ENCODE measurements at regions not wholly inside any gene's neighbourhood (a gene's known extent, or its start where the extent isn't known, plus 50 kb on each side); places are given as distances from the start of the nearest gene placed in this dataset.
"Not testable (repeated sequence)": the region's sequence is repeated elsewhere in the genome, so short reads cannot be mapped to it uniquely, and the experiment has no call there.

GRCh38 chr1:218931324-218931723 is 242.4 kb upstream of the LYPLAL1 start:
- no peak overlapping the region for H3K27ac ChIP-seq
- no peak for TF ChIP-seq CTCF (conservative IDR thresholded peaks at IDR 0.05; ENCODE audit: low read depth)
- no peak for DNase-seq (ENCODE audit: low spot score)
- POLR2A ChIA-PET (ENCODE audit: low non-redundant PET) = no interaction called here
- CTCF ChIA-PET = interaction anchor here (0.6 kb wide), 1 partner anchor 13 kb away, joined by 3 read pairs; no protein-coding TSS in a partner anchor

GRCh38 chr1:218933513-218933912 is 240.2 kb upstream of the LYPLAL1 start:
- ChIA-PET CTCF (no interaction called here), POLR2A (ENCODE audit: low non-redundant PET) (no interaction called here)
- no peak for TF ChIP-seq CTCF (conservative IDR thresholded peaks at IDR 0.05; ENCODE audit: low read depth)
- no peak for DNase-seq (ENCODE audit: low spot score)
- no peak overlapping the region for H3K27ac ChIP-seq

- CTCF ChIA-PET = interaction anchor here (0.7 kb wide), 1 partner anchor 210 kb away, joined by 6 read pairs; no protein-coding TSS in a partner anchor
- POLR2A ChIA-PET (ENCODE audit: low non-redundant PET); H3K27ac ChIP-seq; DNase-seq (ENCODE audit: low spot score): not testable (repeated sequence)
Observed at GRCh38 chr1:218935408-218935807, 238.3 kb upstream of the LYPLAL1 start.

GRCh38 chr1:218938259-218938658 is 235.4 kb upstream of the LYPLAL1 start:
- no peak overlapping the region for H3K27ac ChIP-seq
- CTCF ChIA-PET = interaction anchor here (0.7 kb wide), 1 partner anchor 151 kb away, joined by 3 read pairs; no protein-coding TSS in a partner anchor
- DNase-seq (ENCODE audit: low spot score) = no peak
- POLR2A ChIA-PET (ENCODE audit: low non-redundant PET) = no interaction called here
- no peak for TF ChIP-seq CTCF (conservative IDR thresholded peaks at IDR 0.05; ENCODE audit: low read depth)

- no peak for DNase-seq (ENCODE audit: low spot score)
- ChIA-PET CTCF (no interaction called here), POLR2A (ENCODE audit: low non-redundant PET) (no interaction called here)
- no peak for TF ChIP-seq CTCF (conservative IDR thresholded peaks at IDR 0.05; ENCODE audit: low read depth)
- H3K27ac ChIP-seq = no peak overlapping the region
Observed at GRCh38 chr1:218939095-218939494, 234.6 kb upstream of the LYPLAL1 start.

GRCh38 chr1:218942431-218942830 is 231.2 kb upstream of the LYPLAL1 start:
- TF ChIP-seq CTCF (conservative IDR thresholded peaks at IDR 0.05; ENCODE audit: low read depth) = no peak
- ChIA-PET POLR2A (ENCODE audit: low non-redundant PET) (no interaction called here), CTCF (no interaction called here)
- DNase-seq (ENCODE audit: low spot score) = no peak
- H3K27ac ChIP-seq = no peak overlapping the region

- CTCF ChIA-PET = no interaction called here
- POLR2A ChIA-PET (ENCODE audit: low non-redundant PET) = no interaction called here
- no peak for TF ChIP-seq CTCF (conservative IDR thresholded peaks at IDR 0.05; ENCODE audit: low read depth)
- no peak for DNase-seq (ENCODE audit: low spot score)
- H3K27ac ChIP-seq = no peak overlapping the region
Observed at GRCh38 chr1:218943371-218943770, 230.3 kb upstream of the LYPLAL1 start.
